ENCODE measurements at regions not wholly inside any gene's neighbourhood (a gene's known extent, or its start where the extent isn't known, plus 50 kb on each side); places are given as distances from the start of the nearest gene placed in this dataset.

GRCh38 chr2:104975371-104975770 is 62.5 kb upstream of the MRPS9 start:
- peaks cover 15% of the 10 kb centered on the region for H3K9me2 ChIP-seq (ENCODE audit: insufficient read depth)
- no peaks in the 10 kb centered on the region for H3K36me3 ChIP-seq (ENCODE audit: insufficient read depth)
- H3K27ac Mint-ChIP-seq: no peak overlapping the region
- H3K9me3 Mint-ChIP-seq: peaks cover 5% of the 10 kb centered on the region; the same call in 2 of the 3 replicates
- ATAC-seq (no peak), DNase-seq (ENCODE audit: low spot score) (no peak)
- H3K4me2 ChIP-seq: no peak overlapping the region
- H3F3A ChIP-seq (replicated peaks; ENCODE audit: low read depth): no peaks in the 10 kb centered on the region
- H3K4me3 Mint-ChIP-seq: no peak overlapping the region
- H3K4me3 ChIP-seq: no peak overlapping the region
- H3K4me1 Mint-ChIP-seq: no peaks in the 10 kb centered on the region; the same call in 2 of the 3 replicates
- H3K27ac ChIP-seq (ENCODE audit: low read depth): no peak overlapping the region
- H3K27me3 ChIP-seq (ENCODE audit: insufficient read depth): no peaks in the 10 kb centered on the region
- no peaks in the 10 kb centered on the region; the same call in 2 of the 3 replicates for H3K36me3 Mint-ChIP-seq (ENCODE audit: low read depth)
- no peak for TF ChIP-seq ZNF331 (CRISPR knock-in tag; IDR thresholded peaks at IDR 0.05; ENCODE audit: low read depth)
- no peak for TF ChIP-seq JUNB (IDR thresholded peaks at IDR 0.05; ENCODE audit: unreplicated experiment)
- no peak for TF ChIP-seq REST (IDR thresholded peaks at IDR 0.05; ENCODE audit: unreplicated experiment)
- TF ChIP-seq ETS1 (IDR thresholded peaks at IDR 0.05): no peak
- no peak for TF ChIP-seq STAT1 (IDR thresholded peaks at IDR 0.05; ENCODE audit: unreplicated experiment)
- TF ChIP-seq CTCF (conservative IDR thresholded peaks at IDR 0.05; ENCODE audit: low read depth in 2 of 2): no peak
- TF ChIP-seq ZNF462 (CRISPR knock-in tag; IDR thresholded peaks at IDR 0.05): no peak
- TF ChIP-seq CREB1 (CRISPR knock-in tag; IDR thresholded peaks at IDR 0.05; ENCODE audit: low read depth): no peak
- H4K20me1 ChIP-seq (replicated peaks; ENCODE audit: insufficient read depth): no peaks in the 10 kb centered on the region
- H2AFZ ChIP-seq: no peak overlapping the region
- H3K79me2 ChIP-seq (replicated peaks; ENCODE audit: insufficient read depth): no peaks in the 10 kb centered on the region
- no peaks in the 10 kb centered on the region for H3K4me1 ChIP-seq (ENCODE audit: insufficient read depth)
- peaks cover 7% of the 10 kb centered on the region for H3K27me3 Mint-ChIP-seq (ENCODE audit: insufficient read depth, low read depth, poor library complexity)

Data from GM23338 (cell line).